CD4-positive, alpha-beta T cell treated with Interleukin-21 for 1 hour (primary cell): ENCODE measurements at regions not wholly inside any gene's neighbourhood (a gene's known extent, or its start where the extent isn't known, plus 50 kb on each side); places are given as distances from the start of the nearest gene placed in this dataset.

Experiments
- DNase-seq: peaks from one replicate; pipeline ENCODE4 v3.0.0-alpha.2; 2020

DNA sequence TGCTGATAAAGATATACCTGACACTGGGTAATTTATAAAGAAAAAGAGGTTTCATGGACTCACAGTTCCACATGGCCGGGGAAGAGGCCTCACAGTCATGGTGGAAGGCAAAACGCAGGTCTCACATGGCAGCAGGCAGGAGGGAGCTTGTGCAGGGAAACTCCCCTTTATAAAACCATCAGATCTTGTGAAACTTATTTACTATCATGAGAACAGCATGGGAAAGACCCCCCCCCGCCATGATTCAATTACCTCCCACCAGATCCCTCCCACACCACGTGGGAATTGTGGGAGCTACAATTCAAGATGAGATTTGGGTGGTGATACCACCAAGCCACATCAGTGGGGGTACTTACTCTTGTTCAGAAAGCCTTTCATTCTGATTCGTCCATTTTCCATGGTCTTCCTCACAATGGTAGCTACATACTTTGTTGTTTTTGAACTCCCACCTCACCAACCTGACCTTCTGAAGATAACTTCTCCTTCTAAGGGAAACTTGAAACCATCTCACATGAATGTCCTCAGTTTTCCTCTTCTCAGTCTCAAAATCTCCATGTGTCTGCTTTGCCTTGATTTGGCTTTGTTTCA, 275.6 kb upstream of the PROK2 start:
- no peak for DNase-seq

DNA sequence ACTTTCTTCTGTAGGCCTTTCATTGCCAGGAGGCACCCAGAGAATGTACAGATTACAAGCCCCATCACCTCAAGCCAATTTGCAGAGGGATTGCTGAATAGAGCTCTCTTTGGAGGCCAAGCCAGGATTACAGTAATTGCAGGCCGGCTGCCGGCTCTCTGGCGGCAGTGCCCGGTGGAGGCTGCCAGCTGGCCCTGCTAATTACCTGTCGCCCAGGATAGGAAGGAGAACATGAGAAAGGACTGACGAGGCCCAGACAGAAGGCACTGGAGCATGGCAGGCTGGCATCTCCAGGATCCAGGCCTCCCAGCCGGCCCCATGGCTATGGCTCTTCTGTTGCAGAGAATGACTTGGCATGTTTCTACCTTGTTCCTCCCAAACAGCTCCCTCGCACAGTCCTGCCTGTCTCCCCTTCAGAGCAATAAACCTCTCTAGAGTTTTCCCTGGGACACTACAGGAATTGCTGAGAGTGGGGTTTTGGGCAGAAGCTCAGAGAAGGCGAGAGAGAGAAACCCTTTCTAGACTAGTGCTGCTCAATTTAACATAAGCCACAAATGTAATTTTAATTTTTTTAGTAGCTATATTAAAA, 273.6 kb upstream of the PROK2 start:
- no peak for DNase-seq

DNA sequence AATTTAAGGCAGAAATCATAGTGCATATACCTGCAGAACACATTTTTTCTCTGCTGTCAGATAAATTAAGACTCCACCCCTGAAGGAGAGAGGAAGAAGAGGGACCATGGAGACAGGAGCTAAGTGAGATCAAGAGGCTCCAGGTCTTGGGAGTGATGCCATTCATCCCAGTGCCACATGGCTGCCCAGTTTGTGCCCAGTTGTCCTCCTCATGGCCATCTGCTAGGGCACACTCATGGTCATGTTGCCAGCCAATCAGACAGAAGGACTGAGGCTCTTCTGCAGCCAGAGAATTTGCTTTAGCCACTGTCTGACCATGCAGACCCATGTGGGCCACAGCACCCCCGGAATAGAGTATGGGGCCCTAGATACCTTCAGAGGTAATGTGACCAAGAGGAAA, 270.5 kb upstream of the PROK2 start:
- DNase-seq: no peak

DNA sequence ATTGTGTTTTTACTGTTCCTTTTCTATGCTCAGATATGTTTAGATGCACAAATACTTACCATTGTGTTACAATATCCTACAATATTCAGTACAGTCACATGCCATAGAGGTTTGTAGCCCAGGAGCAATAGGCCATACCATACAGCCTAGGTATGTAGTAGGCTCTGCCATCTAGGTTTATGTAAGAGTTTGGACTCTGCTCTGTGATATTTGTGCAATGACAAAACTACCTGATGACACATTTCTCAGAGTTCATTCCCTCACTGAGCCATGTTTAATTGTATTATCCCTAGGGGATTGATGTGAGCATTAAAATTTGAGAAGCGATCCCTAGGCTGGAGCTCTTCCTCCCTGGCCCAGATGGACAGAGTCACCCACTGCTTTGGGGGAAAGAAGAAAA, 270.0 kb upstream of the PROK2 start:
- no peak for DNase-seq

DNA sequence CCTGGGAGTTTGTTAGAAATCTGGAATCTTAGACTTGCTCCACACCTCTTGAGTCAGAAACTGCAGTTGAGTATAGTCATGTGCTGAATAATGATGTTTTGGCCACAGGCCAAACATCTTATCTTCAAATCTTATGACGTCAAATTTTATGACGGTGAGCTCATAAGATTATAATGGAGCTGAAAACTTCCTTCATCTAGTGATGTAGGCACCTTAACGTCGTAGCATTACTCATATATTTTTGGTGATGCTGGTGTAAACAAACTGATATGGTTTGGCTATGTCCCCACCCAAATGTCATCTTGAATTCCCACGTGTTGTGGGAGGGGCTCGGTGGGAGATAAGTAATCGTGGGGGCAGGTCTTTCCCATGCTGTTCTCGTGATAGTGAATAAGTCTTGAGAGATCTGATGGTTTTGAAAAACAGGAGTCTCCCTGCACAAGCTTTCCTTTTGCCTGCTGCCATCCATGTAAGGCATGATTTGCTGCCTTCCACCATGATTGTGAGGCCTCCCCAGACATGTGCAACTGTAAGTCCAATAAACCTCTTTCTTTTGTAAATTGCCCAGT, 268.0 kb upstream of the PROK2 start:
- DNase-seq: no peak

DNA sequence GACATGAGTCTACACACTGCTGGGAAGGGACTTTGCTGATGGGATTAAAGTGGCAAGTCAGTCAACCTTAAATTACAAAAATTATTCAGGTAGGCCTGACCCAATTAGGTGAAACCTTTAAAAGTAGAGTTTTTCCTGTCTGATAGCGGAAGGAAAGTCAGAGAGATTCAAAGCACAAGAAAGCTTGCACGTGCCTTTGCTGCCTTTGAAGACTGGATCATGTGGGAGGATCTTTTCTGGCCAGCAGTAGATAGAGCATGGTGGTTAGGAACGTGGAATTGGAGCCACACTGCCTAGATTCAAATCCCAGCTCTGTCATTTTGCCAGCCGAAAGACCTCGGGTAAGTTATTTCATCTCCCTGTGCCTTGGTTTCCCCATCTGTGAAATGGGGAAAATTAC, 265.8 kb upstream of the PROK2 start:
- DNase-seq: no peak

DNA sequence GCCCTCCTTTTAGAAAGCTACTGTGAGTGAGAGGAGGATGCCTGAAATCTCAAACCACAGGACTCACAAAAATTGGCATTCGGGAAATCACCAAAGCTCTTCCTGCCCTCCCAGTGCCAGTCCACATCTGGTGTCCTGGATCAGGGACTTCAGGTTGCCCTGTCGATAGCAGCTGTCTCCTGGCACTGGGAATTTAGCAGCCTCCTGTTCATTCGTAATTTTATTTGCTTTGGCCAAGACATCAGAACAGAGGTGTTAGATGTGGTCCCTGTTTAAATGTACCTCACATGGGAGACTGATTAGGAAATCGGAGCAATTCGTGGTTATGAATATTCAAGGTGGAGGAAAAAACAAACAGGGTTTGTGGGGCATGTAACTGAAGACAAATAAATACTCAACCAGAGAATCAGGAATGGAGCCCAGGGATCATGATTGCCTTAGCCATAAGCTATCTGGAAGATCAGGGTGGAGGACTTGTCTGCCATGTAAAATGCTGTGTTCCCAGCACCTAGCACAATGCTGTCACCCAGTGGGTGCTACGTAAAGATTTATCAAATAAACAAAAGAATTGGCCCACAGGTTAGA, 265.2 kb upstream of the PROK2 start:
- no peak for DNase-seq

DNA sequence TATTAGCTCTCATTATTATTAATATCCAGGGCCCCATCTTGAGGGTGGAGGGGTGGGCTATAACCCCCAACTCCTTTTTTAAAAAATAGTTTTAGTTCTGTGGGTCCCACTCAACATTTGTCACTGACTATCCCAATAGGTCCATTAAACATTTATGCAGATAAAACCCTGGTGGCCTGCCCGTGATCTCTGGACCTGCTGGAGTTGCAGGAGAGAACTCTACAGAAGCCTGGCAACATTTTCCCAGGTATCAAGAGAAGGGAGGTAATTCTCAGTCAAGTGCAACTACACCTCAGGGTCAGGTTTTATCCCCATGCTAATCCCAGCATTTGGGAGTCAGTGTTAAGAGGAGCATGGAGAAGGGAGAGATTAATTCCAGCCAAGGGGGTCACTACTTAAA, 264.4 kb upstream of the PROK2 start:
- DNase-seq: no peak

DNA sequence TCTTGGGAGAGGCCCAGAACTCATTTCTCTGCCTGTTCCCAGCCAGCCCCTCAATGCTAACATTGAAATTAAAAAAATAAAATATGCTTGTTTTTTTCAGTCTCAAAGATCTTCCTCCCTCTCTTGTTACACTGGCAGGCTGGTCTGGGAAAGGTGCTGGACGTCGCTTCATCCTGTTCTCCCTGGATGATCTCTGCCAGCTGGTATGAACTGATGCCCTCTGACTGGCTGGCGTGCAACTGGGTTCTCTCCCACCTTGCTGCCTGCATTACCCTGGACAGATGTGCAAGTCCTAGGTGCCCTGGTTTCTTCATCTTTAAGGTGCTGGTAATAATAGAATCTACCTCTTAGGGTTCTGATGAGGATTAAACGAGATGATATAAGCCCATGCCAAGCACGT, 263.9 kb upstream of the PROK2 start:
- no peak for DNase-seq

DNA sequence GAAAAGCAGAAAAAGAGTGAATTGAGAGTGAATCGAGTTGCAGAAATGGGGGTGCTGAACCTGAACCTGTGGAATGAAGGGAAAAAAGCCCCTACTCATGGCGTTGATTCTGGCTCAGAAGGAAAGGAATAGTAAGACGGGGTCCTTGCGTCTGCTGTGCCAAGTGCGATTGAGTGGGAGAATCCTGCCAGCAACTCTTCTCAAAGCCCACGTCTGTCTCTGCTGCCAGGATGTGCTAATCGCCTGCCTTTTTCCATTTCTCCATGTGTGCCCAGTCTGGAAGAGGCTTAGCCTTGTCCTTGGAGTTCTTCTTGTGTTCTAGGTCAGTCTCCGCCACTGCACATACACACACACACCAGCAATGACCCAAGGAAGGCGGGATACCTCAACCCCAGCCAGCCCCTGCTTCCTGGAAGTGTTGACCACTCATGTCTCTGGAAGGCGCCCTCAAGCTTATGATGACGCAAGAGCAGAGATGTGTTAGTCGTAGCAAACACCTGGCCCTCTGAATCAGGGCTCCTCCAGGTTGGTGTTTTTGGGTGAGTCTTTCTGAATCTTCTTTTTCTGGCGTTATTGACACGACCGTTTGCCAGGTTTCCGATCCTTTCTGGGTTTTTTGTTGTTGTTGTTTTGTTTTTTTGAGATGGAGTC, 262.4 kb upstream of the PROK2 start:
- no peak for DNase-seq

DNA sequence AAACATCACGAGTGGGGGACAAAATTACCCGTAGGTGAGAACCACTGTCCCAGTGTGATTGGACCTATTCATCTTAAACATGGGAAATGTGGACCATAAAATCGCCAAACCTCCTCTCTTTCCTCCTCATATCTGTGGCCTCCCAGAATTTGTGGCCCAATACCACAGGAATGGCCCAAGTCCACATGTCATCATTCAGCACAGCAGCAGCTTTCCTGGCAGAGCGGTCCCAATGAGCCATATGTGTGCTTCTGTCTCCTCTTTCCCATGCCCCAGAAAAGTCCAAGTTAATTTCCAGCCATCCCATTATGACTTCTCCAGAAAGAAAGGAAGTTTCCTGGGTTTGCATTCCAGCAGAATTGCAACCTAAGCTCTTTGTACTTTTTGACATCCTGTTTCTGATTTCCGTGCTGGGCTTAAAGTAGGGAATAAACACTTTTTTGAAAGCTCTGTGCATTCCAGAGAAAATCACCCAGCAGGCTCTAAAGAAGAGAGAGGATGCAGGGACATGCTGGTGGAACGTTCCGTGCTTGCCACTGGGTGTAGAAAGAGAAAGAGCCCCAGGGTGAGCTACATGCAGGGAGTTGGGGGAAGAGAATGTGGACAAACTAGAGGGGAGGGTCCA, 259.4 kb upstream of the PROK2 start:
- DNase-seq: no peak

DNA sequence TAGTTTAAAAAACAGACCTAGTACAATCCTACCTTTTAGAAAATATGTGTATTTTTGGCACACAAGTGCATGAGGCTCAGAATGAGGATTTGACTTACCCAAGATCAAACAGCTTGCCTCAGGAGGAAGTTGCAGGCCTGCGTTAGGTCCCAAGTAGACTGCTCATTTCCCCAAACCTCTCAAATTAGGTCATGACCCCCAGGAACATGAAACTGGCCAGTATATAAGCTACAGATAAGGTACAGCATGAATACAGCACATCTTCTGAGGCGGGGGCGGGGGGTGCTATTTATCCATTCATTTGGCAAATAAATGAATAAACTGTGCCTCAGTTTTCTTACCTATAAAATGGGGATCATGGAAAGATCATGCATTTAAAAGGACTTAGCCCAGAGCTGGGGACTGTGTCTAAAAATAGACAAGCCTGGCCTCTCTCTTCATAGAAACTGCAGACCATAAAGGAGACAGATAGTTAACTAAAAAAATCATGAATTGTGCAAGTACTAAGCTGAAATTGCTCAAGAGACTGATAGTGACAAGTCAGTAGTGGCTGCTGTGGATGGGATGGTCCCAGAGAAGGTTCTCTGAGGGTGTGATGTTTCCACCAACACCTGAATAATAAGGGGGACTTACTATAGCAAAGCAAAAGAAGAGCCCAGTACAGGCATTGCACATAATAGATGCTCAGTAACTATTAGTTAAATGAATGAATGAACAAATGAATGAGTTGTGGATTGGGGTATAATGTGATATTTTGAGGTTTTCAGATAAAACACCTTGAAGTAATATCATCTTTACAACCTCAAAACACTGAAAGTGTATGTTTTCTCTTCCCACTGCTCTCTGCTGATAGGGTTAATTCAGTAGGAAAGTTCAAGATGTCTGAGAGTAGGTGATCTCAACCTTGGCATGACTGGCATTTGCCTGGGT, 258.5 kb upstream of the PROK2 start:
- DNase-seq: peak; percentile 5

DNA sequence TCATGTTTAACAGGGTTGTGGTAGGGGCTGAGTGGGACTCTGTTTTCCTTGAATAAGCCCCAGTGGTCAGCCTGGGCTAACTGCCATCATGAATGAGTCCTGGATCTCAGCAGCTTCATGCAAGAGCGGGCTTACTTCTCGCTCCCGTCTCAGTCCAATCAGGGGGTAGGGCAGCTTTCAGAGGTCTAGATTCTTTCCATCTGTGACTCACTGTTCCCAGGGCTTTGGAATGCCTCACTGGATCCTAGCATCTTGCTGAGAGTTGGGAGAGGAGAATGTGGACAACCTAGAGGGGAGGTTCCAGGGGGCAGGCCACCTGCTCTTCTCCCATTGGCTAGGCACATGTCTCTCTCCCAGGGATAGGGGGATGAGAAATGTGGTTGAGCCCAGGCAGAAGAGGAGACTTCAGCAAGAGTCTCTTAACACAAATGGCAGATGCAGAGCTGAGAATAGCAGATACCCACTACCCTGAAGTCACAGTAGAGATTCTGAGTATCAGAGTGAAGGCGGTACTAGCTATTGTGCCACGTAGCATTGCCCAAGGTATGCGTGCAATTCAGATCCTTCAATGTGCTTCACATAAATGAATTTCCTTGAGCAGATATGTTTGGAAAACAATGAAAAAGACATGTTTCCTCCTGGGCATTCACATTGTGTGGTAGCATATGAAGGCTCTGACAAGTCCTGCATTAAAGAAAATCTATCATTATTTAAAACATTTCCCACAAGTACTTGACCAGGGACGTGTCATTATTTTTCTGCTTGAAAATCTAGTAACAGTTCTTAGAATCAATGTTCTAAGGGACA, 257.7 kb upstream of the PROK2 start:
- DNase-seq: no peak

DNA sequence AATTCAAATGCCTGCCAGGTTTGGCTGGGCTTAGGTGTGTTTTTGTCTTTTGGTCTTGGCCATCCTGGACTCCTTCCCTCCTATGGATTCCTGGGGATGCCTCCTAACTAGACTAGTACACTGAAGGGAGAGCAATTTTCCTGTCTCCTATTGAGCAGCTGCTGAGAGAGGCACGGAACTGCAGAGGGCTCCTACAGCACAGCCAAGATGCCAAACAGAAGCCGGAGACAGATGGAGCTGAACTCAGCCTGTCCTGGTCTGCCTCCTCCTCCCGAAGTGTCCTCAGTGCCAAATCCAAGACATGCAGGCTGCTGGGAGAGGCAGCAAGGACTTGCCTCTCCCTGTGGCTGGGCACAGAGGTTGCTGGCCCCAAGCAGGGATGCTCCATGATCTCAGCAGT, 256.6 kb upstream of the PROK2 start:
- DNase-seq: no peak

DNA sequence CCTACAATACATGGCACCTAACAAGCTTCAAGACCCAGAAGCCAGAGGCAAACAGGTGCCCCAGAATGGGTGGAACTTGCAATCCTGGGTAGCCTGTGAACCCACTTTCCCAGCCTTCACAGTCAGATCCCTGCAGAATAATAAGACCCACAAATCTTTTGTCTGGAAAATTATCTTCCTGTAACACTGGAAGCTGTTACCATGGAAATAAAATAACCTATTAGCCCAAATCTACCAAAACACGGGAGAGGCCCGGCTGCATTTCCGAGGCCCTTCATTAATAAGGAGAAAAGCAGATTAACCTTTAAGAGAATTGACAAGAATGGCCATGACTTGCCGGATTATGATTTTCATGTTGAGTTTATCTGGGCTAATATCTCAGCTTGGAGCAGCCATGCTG, 256.1 kb upstream of the PROK2 start:
- no peak for DNase-seq

DNA sequence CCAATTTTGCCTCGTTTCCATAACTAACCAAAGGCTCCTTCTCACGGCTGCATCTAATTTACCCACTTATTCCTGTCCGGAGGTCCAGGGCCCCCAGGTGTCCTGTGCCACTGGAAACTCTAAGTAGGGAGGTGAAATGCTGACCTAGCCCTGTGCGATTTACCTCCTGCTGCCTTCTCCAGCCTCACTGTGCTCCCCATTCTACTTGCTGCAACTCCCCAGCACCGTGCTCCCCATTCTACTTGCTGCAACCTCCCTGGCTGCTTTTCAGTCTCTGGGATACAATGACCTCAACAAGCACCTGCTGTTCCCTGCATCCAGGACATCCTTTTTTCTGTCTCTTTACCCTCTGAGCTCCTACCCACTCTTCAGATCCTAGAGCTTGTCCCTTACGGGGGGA, 254.7 kb upstream of the PROK2 start:
- no peak for DNase-seq

DNA sequence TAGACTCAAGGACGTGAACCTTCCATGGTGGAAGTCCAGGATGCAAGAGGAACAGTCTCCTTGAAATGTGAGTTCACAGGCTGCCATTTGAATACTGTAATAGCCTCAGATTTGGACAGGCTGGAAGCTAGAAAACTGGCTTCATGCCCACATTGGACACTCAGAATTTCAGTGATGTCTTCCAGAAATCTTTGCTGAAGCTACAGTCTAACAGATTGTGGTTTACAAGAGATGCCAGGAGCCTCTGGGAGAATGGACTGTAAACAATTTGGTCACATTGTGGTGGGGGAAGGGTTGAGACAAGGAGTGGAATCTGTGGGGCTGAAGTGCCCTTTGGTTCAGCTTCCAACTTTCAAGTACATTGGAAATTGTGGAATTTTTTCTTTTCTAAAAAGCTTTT, 252.0 kb upstream of the PROK2 start:
- no peak for DNase-seq

DNA sequence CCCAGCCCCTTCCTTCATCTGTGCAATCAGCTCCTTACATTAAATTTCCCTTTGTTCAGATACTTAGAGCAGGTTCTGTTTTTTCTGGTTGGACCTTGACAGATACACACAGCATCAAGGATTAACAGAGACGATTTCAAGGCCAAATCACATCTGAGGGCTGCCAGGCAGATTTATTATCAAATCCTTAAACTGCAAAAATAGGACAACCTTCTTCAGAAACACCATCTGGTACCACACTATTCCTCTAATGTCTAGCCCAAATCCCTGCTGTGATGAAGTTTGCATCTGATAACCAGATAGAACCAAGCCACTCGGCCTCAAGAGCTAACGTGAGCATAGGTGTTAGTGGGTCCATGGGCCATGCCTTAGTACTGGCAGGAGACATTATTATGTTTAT, 250.7 kb upstream of the PROK2 start:
- no peak for DNase-seq

DNA sequence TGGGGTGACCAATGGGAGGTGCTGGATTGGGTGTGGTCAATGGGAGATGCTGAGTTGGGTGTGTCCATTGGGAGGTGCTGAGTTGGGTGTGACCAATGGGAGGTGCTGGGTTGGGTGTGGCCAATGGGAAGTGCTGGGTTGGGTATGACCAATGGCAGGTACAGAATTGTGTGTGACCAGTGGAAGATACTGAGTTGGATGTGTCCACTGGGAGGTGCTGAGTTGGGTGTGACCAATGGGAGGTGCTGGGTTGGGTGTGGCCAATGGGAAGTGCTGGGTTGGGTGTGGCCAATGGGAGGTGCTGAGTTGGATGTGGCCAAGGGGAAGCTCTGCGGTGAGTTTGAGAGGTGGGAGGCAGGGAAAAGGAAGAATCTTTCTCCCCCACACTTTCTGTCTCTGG, 250.0 kb upstream of the PROK2 start:
- DNase-seq: no peak

DNA sequence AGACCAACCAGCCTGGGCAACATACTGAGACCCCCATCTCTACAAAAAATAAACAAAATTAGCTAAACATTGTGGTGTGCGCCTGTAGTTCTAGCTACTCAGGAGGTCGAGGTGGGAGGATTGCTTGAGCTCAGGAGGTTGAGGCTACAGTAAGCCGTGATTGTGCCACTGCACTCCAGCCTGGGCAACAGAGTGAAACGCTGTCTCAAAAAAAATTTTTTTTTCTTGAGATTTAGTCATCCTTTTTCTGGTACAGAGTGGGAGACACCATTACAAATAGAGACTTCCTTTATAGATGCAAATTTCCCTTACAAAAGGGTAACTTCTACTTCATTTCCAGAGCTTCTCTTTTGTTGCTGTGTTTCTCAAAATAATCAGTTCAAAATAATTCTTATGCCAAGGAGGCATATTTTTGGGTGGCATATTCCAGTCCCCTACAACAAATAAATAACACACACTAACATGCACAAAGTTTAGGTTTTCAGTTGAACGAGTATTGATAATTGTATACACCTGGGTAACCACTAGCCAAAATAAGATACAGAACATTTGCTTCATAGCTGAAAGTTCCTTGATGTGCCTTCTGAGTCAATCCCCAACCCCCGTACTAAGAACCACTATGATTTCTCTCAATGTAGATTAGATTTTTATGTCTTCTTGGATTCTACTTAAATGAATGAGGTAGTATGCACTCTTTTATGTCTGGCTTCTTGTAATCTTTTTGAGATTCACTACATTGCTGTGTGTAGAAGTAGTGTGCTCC, 248.9 kb upstream of the PROK2 start:
- no peak for DNase-seq
